ENCODE measurements at regions not wholly inside any gene's neighbourhood (a gene's known extent, or its start where the extent isn't known, plus 50 kb on each side); places are given as distances from the start of the nearest gene placed in this dataset.

- TF ChIP-seq, protein P1, sequence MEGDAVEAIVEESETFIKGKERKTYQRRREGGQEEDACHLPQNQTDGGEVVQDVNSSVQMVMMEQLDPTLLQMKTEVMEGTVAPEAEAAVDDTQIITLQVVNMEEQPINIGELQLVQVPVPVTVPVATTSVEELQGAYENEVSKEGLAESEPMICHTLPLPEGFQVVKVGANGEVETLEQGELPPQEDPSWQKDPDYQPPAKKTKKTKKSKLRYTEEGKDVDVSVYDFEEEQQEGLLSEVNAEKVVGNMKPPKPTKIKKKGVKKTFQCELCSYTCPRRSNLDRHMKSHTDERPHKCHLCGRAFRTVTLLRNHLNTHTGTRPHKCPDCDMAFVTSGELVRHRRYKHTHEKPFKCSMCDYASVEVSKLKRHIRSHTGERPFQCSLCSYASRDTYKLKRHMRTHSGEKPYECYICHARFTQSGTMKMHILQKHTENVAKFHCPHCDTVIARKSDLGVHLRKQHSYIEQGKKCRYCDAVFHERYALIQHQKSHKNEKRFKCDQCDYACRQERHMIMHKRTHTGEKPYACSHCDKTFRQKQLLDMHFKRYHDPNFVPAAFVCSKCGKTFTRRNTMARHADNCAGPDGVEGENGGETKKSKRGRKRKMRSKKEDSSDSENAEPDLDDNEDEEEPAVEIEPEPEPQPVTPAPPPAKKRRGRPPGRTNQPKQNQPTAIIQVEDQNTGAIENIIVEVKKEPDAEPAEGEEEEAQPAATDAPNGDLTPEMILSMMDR (IDR thresholded peaks at IDR 0.05; ENCODE audit: low read depth, low read length) = no peak
- no peak for TF ChIP-seq EZH2phosphoT487 (IDR thresholded peaks at IDR 0.05; ENCODE audit: low read depth)
Observed at GRCh38 chr13:62087124-62087523, 671.5 kb upstream of the PCDH20 start.
